RWPE2 (cell line): ENCODE measurements at regions not wholly inside any gene's neighbourhood (a gene's known extent, or its start where the extent isn't known, plus 50 kb on each side); places are given as distances from the start of the nearest gene placed in this dataset.
"Not testable (repeated sequence)": the region's sequence is repeated elsewhere in the genome, so short reads cannot be mapped to it uniquely, and the experiment has no call there.

Experiments used
- ATAC-seq: fragments of 200-7000 bp; cut with Tn5 transposase; 3 replicates; pipeline ENCODE4 v1.9.1; 2021; ENCODE audit warnings: low read depth
- DNase-seq: peaks from one replicate; pipeline ENCODE4 v3.0.0-alpha.2; 2020; ENCODE audit warnings: low spot score
- H3K27ac ChIP-seq: fragments of 450-650 bp; 2 replicates; pipeline ENCODE4 v1.5.1; 2017; ENCODE audit warnings: mild to moderate bottlenecking; ENCODE audit not compliant: poor library complexity, severe bottlenecking
- H3K27me3 ChIP-seq: fragments of 250-450 bp; sonication (Bioruptor Pico); 2 replicates; pipeline ENCODE4 v1.5.1; 2021; ENCODE audit warnings: mild to moderate bottlenecking, moderate library complexity; ENCODE audit not compliant: insufficient read depth, poor library complexity, severe bottlenecking
- H3K36me3 ChIP-seq: fragments of 250-450 bp; sonication (Bioruptor Pico); 2 replicates; pipeline ENCODE4 v1.5.1; 2020; ENCODE audit warnings: low read depth, mild to moderate bottlenecking, moderate library complexity
- H3K4me1 ChIP-seq: fragments of 250-450 bp; sonication (Bioruptor Pico); 2 replicates; pipeline ENCODE4 v1.5.1; 2021; ENCODE audit warnings: mild to moderate bottlenecking, moderate library complexity; ENCODE audit not compliant: insufficient read depth, poor library complexity, severe bottlenecking
- H3K4me3 ChIP-seq: fragments of 250-450 bp; sonication (Bioruptor Pico); 2 replicates; pipeline ENCODE4 v1.5.1; 2021; ENCODE audit warnings: mild to moderate bottlenecking, moderate library complexity; ENCODE audit not compliant: severe bottlenecking
- H3K9me3 ChIP-seq: fragments of 250-450 bp; sonication (Bioruptor Pico); 2 replicates; pipeline ENCODE4 v1.5.1; 2021; ENCODE audit warnings: mild to moderate bottlenecking, moderate library complexity; ENCODE audit not compliant: severe bottlenecking
- TF ChIP-seq, protein P1 (sequence below): fragments of 450-650 bp; IDR thresholded peaks from one replicate; pipeline ENCODE4 v1.5.1; 2017; ENCODE audit warnings: mild to moderate bottlenecking, moderate library complexity; ENCODE audit not compliant: poor library complexity, severe bottlenecking

DNA sequence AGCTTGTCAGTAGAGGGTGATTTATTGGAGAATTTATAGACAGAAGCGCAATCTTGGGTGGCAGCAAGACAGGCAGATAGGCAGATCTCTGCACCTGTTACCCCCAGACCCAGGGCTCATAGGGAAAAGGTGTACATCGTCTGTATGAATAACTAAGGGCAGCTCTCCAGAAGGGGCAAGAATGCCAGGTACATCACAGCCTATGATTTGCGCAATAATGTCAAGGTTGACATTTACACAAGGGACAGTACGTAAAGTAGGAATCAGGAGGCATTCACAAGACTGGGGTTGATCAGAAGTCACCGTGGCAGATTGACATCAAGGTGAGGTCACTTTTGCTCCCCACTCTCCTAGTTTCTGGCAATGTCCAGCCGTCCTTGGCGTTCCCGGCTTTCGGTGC lies 524.1 kb downstream of the TRIML1 start:
- Histone ChIP-seq H3K4me1 (no peaks in the 10 kb centered on the region), H3K27me3 (no peaks in the 10 kb centered on the region), H3K9me3 (no peaks in the 10 kb centered on the region), H3K36me3 (no peaks in the 10 kb centered on the region), H3K4me3 (no peak overlapping the region), H3K27ac (no peak overlapping the region)
- ATAC-seq (no peak), DNase-seq (no peak)
- TF ChIP-seq, protein P1, sequence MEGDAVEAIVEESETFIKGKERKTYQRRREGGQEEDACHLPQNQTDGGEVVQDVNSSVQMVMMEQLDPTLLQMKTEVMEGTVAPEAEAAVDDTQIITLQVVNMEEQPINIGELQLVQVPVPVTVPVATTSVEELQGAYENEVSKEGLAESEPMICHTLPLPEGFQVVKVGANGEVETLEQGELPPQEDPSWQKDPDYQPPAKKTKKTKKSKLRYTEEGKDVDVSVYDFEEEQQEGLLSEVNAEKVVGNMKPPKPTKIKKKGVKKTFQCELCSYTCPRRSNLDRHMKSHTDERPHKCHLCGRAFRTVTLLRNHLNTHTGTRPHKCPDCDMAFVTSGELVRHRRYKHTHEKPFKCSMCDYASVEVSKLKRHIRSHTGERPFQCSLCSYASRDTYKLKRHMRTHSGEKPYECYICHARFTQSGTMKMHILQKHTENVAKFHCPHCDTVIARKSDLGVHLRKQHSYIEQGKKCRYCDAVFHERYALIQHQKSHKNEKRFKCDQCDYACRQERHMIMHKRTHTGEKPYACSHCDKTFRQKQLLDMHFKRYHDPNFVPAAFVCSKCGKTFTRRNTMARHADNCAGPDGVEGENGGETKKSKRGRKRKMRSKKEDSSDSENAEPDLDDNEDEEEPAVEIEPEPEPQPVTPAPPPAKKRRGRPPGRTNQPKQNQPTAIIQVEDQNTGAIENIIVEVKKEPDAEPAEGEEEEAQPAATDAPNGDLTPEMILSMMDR = no peak

GRCh38 chr4:188665491-188666457 lies 526.5 kb downstream of the TRIML1 start:
- Histone ChIP-seq H3K9me3 (no peaks in the 10 kb centered on the region), H3K27me3 (no peaks in the 10 kb centered on the region), H3K4me3 (no peak overlapping the region), H3K27ac (no peak overlapping the region), H3K4me1 (no peaks in the 10 kb centered on the region), H3K36me3 (no peaks in the 10 kb centered on the region)
- DNase-seq (no peak), ATAC-seq (no peak)
- TF ChIP-seq, protein P1 = no peak

GRCh38 chr4:188678691-188679090 lies 539.5 kb downstream of the TRIML1 start:
- ATAC-seq, H3K4me3 ChIP-seq, H3K36me3 ChIP-seq: not testable (repeated sequence)

GRCh38 chr4:188680004-188680666 lies 540.9 kb downstream of the TRIML1 start:
- DNase-seq (no peak), ATAC-seq (no peak)
- Histone ChIP-seq H3K4me1 (no peaks in the 10 kb centered on the region), H3K4me3 (no peak overlapping the region), H3K27ac (no peak overlapping the region), H3K9me3 (no peaks in the 10 kb centered on the region), H3K36me3 (no peaks in the 10 kb centered on the region), H3K27me3 (no peaks in the 10 kb centered on the region)
- TF ChIP-seq, protein P1 = no peak

More at GRCh38 chr4:188678691-188679090, 539.5 kb downstream of the TRIML1 start:
- DNase-seq, H3K27me3 ChIP-seq, H3K4me1 ChIP-seq, H3K27ac ChIP-seq, H3K9me3 ChIP-seq: not testable (repeated sequence)

GRCh38 chr4:188680667-188681063 lies 541.4 kb downstream of the TRIML1 start:
- no peak overlapping the region for H3K4me3 ChIP-seq
- no peaks in the 10 kb centered on the region for H3K9me3 ChIP-seq
- H3K4me1 ChIP-seq = no peaks in the 10 kb centered on the region
- no peak for DNase-seq
- no peak overlapping the region for H3K27ac ChIP-seq
- ATAC-seq = no peak
- no peaks in the 10 kb centered on the region for H3K27me3 ChIP-seq
- H3K36me3 ChIP-seq = no peaks in the 10 kb centered on the region
- TF ChIP-seq, protein P1 = no peak
